ENCODE measurements at regions not wholly inside any gene's neighbourhood (a gene's known extent, or its start where the extent isn't known, plus 50 kb on each side); places are given as distances from the start of the nearest gene placed in this dataset.

DNA sequence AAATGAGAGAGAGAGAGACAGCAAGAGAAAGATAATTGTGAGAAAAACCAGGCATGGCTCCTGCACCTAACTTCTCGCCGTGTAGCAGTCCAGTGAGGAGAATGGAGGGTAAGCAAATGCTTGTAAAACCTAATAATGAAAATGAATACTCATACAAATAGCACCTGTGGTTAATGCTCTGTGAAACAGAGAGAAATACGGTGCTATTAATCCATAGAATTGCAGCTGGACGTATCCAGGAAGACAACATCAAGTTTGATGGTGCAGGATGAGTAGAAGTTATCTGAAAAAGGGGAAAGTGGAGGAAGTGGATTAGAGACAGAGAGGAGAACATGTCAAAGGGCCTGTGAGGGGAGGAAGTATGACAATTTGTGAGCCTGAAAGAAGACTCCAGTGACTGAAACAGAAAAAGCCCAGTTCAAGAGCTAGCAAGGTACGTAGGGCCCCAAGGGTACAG is 89.4 kb upstream of the PAK5 start:
- no peak for DNase-seq (ENCODE audit: low read depth, low spot score)
- H4K20me1 ChIP-seq (replicated peaks; ENCODE audit: control insufficient read depth, extremely low read depth, insufficient read depth, low read length): no peaks in the 10 kb centered on the region
- no peaks in the 10 kb centered on the region for H3K9me3 ChIP-seq (replicated peaks; ENCODE audit: control insufficient read depth, insufficient read depth, low read length)
- FAIRE-seq: no peak
- no peaks in the 10 kb centered on the region for H3K9me1 ChIP-seq (replicated peaks; ENCODE audit: control insufficient read depth, extremely low read depth, insufficient read depth, low read length)
- dilution Hi-C loops (cut with MboI; ENCODE audit: extremely low pct_ligation_motif_present, low sequenced_read_pairs) (no loop called here), intact Hi-C loops (cut with micrococcal nuclease) (no loop called here)
- no TSS peak for BruUV-seq (replicated peaks)
- no peak overlapping the region for H3K4me3 ChIP-seq (replicated peaks in 1 of 3; ENCODE audit: insufficient read depth in 1 of 3, low read depth in 1 of 3, low read length in 3 of 3)
- H3K4me1 ChIP-seq (ENCODE audit: control insufficient read depth, extremely low read depth, insufficient read depth, low read length): no peaks in the 10 kb centered on the region
- H3K9ac ChIP-seq (replicated peaks; ENCODE audit: extremely low read depth, insufficient read depth, low read length): no peak overlapping the region
- H3K36me3 ChIP-seq (ENCODE audit: control insufficient read depth in 2 of 2, extremely low read depth in 1 of 2, insufficient read depth in 2 of 2, low read length in 2 of 2): no peaks in the 10 kb centered on the region
- H3K4me2 ChIP-seq (ENCODE audit: insufficient read depth, low read length): no peak overlapping the region
- ChIA-PET POLR2A (no interaction called here), CTCF (no interaction called here)
- peaks cover 2 to 3% of the 10 kb centered on the region in 2 experiments for H3K27me3 ChIP-seq (ENCODE audit: control insufficient read depth in 2 of 2, insufficient read depth in 2 of 2, low read length in 2 of 2)
- no peak overlapping the region for H2AFZ ChIP-seq (ENCODE audit: low read depth, low read length)
- TF ChIP-seq POLR2A (IDR thresholded peaks at IDR 0.05; ENCODE audit: low read depth, low read length) (no peak), FOS (IDR thresholded peaks at IDR 0.05; ENCODE audit: borderline replicate concordance, insufficient read depth, low read length) (no peak), MYC (IDR thresholded peaks at IDR 0.05; ENCODE audit: low read depth, low read length) (no peak), POLR2AphosphoS5 (IDR thresholded peaks at IDR 0.05; ENCODE audit: insufficient read depth, low read depth, low read length) (no peak), JUN (IDR thresholded peaks at IDR 0.05; ENCODE audit: borderline replicate concordance, insufficient read depth, insufficient read length, low read depth) (no peak), GATA2 (IDR thresholded peaks at IDR 0.05; ENCODE audit: insufficient read depth, insufficient read length, low read depth, low read length) (no peak), EZH2 (IDR thresholded peaks at IDR 0.05; ENCODE audit: borderline replicate concordance, low read depth, low read length, severe bottlenecking) (no peak)
- TF ChIP-seq, protein P1, sequence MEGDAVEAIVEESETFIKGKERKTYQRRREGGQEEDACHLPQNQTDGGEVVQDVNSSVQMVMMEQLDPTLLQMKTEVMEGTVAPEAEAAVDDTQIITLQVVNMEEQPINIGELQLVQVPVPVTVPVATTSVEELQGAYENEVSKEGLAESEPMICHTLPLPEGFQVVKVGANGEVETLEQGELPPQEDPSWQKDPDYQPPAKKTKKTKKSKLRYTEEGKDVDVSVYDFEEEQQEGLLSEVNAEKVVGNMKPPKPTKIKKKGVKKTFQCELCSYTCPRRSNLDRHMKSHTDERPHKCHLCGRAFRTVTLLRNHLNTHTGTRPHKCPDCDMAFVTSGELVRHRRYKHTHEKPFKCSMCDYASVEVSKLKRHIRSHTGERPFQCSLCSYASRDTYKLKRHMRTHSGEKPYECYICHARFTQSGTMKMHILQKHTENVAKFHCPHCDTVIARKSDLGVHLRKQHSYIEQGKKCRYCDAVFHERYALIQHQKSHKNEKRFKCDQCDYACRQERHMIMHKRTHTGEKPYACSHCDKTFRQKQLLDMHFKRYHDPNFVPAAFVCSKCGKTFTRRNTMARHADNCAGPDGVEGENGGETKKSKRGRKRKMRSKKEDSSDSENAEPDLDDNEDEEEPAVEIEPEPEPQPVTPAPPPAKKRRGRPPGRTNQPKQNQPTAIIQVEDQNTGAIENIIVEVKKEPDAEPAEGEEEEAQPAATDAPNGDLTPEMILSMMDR (IDR thresholded peaks at IDR 0.05; ENCODE audit: extremely low read depth in 1 of 2, insufficient read depth in 1 of 2, low read depth in 1 of 2, low read length in 2 of 2): no peak
- TF ChIP-seq, protein P2, sequence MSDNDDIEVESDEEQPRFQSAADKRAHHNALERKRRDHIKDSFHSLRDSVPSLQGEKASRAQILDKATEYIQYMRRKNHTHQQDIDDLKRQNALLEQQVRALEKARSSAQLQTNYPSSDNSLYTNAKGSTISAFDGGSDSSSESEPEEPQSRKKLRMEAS (IDR thresholded peaks at IDR 0.05; ENCODE audit: insufficient read depth, insufficient read length): no peak
- H3K79me2 ChIP-seq (ENCODE audit: control insufficient read depth, insufficient read depth, low read length): no peaks in the 10 kb centered on the region
- no peak overlapping the region for H3K27ac ChIP-seq (ENCODE audit: insufficient read depth, low read depth, low read length)

All from endothelial cell of umbilical vein (primary cell).